KG1 (cell line): ENCODE measurements at regions not wholly inside any gene's neighbourhood (a gene's known extent, or its start where the extent isn't known, plus 50 kb on each side); places are given as distances from the start of the nearest gene placed in this dataset.

ENCODE experiments used
- DNase-seq: peaks from one replicate; lab custom pipeline; 2025; lab: John Stamatoyannopoulos, UW

DNA sequence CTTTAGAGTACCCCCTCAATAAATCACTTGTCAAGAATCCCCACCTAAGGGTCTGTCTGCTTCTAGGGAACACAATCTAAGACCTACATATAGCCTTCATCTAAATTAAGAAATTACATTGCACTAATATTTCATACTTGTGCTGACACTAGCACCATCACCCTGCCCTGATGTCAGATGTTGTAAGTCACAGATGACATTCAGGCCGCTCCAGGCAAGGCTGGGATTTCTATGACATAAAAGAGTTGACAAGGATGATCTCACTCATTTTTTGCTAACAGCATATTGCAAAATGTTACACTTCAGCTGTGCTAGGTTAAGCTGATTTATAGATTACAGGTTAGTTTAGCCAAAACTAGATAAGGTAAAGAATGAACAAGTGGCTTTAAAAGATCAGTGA lies 372.5 kb upstream of the GRIA1 start:
- no peak for DNase-seq

DNA sequence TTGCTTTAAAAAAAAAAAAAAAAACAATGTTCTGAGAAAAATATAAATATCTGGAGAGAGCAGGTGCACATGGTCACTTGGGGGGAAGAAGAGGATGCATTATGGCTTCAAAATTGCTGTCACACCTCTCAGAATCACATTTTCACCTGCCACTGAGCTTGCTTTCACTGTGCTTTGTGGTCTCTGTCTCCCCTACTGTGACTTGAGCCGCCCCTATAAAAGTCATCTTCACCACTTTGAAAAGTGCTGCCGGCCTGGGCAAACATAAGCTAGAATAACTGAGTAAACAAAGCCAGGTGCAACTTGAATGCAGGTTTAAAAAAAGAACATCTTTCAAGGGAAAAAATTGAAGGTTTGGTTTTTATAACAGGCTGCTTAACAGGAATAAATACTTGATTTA lies 368.1 kb upstream of the GRIA1 start:
- DNase-seq, result no peak

DNA sequence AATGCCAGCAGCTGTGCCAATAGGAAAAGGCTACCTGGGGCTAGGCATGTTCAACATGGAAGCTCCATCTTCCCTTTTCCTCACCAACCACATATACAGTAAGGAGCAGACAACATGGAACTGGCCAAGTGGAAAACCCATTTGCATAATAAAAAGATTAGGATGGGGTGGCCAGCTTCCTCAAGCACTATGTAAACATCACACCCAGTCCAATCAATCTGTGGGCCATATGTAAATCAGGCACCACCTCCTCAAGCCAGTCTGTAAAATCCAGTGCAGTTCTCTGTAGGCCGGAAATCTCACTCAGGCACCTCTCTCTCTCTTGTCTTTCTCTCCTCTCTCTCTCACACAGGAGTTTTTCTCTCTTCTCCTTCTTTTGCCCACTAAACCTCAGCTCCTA lies 360.2 kb upstream of the GRIA1 start:
- DNase-seq, result no peak

DNA sequence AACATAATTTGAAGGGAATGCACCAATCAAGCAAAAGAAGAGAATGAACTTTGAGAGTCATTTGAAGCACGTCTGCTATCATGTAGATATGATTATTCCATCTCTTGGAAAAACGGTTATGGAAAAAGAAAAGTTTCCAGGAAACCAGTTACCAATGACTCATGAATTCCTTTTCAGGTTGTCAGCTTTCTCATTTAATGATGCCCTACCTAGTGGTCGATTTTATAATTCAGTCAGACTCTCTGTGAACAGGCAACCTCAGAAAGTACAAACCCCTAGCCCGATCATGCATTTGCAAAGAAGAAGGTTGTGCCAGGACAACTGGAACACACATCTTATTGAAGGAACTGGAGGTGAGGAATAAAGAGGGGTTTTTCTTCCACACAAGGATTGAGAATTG lies 355.1 kb upstream of the GRIA1 start:
- no peak for DNase-seq

DNA sequence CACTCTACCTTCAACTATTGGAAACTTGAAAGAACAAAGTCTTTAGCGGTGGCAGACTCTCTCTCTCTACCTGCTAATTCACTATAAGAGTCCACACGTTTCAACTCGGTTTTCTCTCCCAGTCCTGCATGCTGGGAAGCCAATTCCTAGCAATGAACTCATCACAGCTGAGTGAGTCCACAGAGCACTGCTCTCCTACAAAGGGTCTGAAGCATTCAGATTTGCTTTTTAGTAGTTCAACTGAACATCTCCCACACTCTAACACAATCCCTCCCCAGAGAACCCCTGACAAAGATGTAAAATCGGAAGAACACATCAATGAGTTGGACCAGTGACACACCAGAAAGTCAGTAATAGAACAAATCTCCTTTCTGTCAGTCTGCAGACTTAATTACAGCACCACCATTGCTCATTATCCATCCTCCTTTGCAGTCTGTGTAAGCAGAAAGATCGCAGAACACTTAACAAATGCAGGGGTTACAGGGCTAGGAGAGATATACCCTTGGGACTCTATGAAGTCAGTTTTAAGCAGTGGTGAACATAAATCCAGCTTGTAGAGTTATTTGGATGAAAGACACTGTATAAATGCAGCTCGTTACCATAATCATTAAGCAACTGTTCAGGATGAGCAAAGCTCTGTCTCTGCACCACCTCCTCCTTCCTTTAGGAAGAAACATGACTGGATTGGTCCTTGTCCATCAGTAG lies 353.4 kb upstream of the GRIA1 start:
- no peak for DNase-seq

DNA sequence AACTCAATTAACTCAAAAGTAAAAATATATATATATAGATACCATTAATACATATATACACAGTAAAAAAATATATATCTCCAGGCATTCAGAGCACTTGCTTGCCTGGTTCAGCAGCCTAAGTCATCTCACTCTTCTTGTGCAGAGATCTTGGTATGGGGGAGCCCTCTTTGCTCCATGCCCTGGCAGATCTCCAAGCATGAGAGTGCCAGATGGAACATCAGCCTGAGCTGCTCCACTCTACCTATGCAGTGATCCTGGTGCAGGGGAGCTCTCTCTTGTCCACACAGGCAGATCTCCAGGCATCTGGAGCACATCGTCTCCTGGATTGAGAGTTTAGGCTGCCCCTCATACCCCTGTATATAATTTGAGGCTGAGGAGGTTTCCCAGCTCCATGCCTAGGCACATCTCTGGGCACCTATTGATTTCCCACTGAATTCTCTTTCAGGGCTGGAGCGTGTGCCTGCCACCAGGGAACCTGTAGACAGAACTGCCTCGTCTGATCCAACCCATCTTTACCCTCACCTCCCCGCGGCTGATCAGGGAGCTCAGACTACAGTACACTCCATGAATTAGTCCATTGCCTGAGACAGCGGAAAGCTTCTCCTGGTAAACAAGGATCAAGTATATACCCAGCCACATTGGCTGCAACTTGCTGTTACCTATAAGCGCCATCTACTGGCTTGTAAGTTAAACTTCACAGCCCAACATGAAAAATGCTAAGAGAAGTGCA lies 342.4 kb upstream of the GRIA1 start:
- no peak for DNase-seq

DNA sequence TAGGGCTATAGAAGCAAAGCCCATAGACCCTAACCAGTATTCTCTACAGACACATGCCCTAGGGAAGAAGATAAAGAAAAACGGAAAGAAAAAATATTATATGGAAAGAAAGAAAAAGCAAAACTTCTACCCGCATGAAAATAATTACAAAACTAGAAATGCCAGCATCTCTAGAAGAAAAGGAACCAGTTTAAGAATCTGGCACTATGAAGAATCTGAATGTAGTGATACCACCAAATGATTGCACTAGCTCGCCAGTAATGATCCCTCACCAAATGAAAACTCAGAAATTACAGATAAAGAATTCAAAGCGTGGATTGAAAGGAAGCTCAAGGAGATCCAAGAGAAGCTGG lies 341.9 kb upstream of the GRIA1 start:
- DNase-seq, result no peak

DNA sequence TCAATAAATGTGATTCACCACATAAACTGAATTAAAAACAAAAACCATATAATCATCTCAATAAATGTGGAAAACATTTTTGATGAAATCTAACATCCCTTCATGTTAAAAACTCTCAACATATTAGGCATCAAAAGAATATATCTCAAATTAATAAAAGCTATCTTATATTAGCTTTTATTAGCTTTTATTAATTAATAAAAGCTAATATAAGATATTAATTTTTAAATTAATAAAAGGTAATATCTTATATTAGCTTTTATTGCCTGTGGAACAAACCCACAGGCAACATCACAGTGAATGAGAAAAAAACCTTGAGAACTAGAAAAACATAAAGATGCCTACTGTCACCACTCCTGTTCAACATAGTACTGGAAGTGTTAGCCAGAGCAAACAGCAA lies 338.9 kb upstream of the GRIA1 start:
- no peak for DNase-seq

DNA sequence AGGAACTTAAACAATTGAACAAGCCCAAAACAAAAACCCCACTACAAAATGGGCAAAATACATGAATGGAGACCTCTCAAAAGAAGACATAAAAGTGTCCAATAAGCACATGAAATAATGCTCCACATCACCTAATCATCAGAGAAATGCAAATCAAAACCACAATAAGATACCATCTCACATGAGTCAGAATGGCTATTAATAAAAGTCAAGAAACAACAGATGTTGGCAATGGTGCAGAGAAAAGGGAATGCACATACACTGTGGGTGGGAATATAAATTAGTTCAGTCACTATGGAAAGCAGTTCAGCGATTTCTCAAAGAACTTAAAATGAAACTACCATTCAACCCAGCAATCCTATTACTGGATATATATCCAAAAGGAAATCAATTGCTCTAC lies 337.4 kb upstream of the GRIA1 start:
- no peak for DNase-seq

DNA sequence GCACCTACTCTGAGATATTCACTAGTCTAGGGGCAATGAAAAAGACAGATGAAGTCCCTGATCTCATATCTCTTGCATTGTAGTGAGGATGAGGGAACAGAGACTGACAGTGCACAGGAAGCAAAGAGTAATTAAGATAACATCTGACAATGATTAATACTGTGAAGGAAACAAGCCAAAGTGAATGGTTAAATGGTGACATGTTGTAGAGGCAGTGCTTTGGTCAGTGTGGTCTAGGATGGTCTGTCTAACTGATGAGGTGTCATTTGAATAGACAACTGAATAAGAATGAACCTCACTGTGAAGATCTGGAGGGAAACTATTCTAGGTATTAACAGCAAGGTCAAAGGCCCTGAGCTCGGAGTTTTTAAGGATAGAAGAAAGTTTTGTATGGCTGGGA lies 333.3 kb upstream of the GRIA1 start:
- no peak for DNase-seq

DNA sequence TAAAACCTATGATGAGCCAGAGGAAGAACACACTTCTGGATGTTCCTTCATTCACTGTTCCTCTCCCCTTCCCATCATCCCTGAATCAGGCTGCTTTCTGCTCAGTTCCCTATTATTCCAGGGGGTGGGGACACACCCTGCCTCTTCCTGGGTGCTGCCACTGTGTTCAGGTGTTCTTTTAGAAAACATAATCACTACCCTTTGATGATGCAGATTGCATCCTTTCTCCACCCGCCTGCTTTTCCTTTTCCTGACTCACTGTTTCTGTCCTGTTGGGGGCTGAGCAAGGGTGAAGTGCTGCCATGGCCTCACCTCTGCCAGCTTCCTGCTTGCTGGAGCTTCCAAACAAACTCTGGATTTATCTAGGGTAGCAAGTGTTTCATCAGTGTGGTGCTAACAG lies 331.9 kb upstream of the GRIA1 start:
- no peak for DNase-seq

DNA sequence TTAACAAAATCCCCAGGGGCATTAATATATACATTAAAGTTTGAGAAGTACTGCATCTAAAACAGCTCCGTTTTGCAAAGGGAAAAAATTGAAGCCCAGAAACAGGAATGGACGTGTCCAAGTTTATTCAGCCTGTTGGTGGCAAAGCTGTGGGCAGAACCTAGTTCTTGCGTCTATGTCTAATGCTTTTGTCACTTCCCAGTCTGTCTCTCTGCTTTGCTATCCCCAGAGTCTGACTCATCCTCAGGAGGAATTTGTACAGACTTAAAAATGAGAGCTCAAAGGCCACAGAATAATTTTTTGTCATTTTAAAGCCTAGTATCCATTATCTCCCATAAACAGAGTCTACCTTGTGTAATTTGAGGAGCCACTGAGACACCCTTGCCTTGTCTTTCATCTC lies 330.9 kb upstream of the GRIA1 start:
- no peak for DNase-seq

DNA sequence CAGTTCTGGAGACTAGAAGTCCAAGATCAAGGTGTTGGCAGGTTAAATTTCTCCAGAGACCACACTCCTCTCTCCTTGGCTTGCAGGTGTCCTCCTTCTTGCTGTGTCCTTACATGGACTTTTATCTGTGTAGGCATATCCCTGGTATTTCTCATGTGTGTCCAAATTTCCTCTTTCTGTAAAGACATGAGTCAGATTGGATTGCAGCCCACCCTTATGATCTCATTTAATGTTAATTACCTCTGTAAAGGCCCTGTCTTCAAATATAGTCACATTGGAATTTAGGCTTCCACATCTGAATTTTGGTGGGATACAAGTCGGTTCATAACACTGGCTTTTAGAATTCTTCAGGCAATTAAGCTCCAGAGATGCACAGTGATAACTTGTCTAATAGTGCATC lies 322.2 kb upstream of the GRIA1 start:
- no peak for DNase-seq

DNA sequence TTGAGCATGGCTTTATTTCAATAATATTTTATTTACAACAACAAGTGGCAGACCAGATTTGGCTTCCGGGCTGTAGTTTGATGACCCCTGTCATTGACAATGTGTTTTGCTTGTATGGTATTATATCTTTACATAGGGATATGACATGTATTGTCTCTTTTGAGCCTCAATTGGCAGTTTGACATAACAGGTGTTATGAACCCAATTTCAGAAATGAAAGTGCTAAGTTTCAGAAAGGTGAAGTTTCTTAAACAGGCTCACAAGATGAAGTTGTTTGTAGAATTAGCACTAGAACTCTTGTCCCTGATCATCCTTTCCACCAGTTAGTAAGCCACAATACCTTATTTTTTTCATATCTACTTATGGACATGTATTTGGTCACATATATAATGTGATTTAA lies 303.0 kb upstream of the GRIA1 start:
- DNase-seq, result no peak

DNA sequence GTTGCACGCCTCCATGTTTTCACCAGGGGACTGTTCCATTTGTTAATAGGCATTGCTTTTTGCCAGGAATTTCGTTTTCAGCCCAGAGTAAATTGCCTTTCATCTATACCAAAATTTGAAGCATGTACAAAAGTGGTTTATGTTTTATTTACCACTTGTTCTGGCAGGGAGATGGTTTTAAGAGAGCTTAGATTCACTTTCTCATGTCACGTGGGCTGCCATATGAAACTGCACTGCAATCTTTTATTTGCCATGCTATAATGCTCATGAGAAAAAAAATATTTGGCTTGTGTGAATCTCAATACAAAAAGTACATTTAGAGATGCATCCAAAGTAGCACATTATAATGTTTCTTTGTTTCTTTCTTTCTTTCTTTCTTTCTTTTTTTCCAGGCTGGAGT lies 284.1 kb upstream of the GRIA1 start:
- no peak for DNase-seq

DNA sequence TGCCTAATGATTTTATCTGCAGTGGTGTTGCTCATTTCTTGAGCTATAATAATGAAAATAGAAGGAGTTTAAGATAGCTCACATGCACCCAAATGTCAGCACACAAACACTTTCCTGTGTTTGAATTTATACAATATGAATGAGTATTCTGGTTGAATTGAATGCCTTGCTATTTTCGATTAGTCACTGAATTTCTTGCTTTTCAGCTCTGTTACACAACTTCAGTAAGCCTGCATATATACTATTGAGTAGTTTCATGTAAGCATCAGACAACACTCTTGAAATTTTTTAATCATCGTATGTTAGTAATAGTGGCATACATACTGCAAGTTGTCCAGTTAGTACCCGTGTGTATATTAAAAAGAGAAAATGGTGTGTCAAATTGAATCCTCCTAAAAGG lies 281.5 kb upstream of the GRIA1 start:
- DNase-seq, result no peak

DNA sequence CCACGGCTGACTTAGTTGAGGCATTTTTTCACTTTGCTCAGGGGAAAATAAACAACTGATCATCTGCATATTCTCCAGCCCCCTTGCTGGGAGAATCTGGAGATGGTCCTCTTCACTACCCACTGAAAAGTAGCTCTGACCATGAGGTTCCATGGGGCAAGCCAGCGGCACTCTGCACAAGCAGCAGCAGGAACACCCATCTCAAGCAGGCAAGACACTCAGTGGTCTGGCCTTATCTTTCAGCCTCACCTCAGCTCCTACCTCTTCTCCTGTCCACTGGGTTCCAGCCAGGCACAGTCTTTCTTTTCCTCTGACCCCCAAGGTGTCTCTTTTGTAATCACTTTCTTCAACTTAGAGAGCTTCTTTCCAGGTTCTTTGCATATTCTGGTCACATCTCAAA lies 280.8 kb upstream of the GRIA1 start:
- DNase-seq, result no peak

DNA sequence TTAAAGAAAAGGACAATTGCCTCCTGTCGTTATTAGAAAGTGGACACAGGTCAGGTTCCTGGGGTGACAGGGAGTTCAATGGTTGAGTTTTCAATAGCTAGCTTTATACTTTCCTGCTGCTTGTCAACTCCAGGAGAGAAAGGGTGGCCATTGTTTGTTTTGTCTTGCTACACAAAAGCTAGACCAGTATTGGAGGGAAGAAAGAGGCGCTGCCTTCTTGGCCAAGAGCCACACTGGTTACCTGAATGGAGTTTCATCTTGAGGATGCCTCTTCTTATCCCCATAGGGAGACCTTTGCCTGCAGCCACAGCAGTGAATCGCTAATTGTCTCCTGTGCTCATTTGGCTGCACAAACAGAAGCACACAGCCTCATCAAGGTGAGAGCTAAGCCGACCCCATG lies 279.4 kb upstream of the GRIA1 start:
- no peak for DNase-seq

DNA sequence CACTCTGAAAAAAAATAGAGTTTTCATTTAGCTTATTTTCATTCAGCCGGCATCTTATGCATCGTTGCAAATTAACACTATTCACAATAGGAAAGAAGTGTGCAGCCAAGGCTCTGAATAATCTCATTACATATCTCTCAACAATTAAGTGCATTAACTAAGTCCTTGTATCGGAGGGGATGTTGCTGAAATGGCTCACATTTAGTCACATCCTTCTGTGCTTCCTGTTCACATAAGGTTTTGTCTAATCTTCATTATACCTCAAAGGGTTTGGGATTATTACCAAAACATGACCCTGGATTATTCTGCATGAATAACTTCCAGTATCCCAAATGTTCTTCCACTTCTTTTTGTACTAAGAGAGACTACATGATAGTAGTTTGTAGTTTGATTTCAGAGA lies 278.0 kb upstream of the GRIA1 start:
- DNase-seq, result no peak

DNA sequence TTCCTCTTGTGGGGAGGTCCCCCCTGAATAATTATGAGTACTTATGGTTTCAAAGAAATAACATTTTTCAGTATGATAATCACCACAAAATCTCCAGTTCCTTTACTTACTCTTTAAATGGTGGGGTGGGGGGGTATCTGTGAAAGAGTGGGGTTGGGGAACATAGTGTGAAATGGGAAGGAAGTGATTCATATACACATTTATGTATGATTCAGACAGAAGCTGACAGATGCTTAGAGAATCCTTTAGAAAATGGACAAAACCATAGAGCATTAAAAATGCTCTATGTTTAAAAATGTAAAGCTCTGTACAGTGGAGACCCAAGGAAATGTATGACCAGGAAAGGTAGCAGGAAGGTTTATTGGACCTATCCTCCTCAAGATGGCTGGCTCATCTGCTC lies 267.5 kb upstream of the GRIA1 start:
- no peak for DNase-seq

DNA sequence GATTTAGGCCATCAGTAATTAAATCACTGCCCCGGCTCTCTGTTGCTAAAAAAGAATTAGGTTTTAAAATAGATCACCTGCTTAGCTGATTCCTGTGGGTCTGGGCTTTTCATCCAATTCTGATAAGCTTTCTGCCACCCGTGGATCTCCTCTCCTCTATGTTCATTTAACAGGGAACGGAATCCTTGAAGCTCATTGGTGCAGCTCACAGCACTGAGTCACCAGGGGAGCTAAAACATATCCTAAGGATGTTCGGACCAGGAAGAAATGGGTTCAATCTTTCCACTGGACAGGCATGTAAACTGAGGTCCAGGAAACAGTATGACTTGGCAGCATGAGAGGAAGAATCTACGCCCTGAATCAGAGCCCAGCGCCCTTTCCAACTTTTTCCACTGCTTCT lies 267.1 kb upstream of the GRIA1 start:
- DNase-seq, result no peak

DNA sequence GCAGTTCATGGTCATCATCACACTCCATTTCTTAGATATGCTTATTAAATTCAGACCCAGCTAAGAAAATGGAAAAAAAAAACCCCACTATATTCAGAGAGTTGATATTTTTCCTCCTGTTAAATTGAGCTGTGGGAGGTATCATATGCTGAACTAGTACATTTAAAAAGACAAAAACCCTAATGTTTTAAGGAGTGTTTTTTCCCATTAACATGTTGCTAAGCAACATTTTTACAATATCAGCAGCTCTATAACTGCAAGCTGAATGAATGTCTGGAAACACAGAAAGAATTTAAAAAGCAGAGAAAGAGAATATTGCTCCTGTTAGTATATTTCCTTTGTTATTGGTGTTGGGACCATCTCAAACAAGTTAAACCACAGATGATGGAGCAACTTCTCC lies 265.8 kb upstream of the GRIA1 start:
- DNase-seq, result no peak

DNA sequence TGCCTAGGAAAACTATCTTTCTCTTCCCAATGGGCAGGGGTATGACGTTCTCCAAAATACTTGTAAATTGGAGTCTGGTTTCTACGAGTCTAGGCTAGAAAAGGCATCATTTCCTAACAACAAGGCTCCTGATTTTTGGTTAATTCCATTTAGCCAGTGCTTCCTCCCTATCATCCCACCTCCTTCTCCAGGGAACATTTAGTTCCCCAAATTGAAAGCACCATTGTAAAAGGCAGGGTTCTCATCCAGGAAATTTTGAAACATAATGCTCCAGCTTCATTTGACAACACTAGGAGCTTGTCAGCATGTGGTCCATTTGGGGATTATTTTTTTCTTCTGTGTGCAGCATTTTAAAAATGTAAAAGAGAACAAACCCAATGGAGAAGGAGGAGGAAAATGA lies 256.5 kb upstream of the GRIA1 start:
- no peak for DNase-seq

DNA sequence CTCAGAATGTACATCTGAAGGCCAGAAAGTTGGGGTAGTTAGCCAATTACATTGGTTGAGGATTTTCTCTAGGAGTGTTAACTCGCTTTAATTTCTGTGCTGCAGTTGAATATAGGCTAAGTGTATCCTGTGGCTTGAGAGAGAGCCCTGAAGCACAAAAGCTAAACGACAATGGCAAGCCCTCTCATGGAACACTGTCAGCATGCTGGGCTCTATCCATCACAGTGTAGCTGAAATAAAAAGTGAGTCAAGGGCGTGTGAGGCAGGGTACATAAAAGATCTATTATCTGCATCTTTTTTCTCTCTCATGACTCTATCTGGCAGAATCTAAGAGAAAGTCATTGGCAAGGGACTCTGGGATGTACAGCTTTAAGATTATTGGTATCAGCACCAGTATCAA lies 254.2 kb upstream of the GRIA1 start:
- DNase-seq, result no peak
